Fibroblast of skin of back (primary cell): ENCODE measurements at regions not wholly inside any gene's neighbourhood (a gene's known extent, or its start where the extent isn't known, plus 50 kb on each side); places are given as distances from the start of the nearest gene placed in this dataset.
A peak's percentile ranks its signal among the peaks of the same experiment; 100 is the strongest.
"Not testable (repeated sequence)": the region's sequence is repeated elsewhere in the genome, so short reads cannot be mapped to it uniquely, and the experiment has no call there.

Experiments
- DNase-seq: peaks from one replicate; pipeline ENCODE4 v3.0.0-alpha.2; 2013

GRCh38 chr4:159006202-159006601, 96.7 kb upstream of the RAPGEF2 start:
- peak; percentile 43 for DNase-seq

- no peak for DNase-seq
These were observed 94.2 kb upstream of the RAPGEF2 start for GRCh38 chr4:159008671-159009070.

- no peak for DNase-seq
These were observed 93.4 kb upstream of the RAPGEF2 start for GRCh38 chr4:159009521-159009920.

DNA sequence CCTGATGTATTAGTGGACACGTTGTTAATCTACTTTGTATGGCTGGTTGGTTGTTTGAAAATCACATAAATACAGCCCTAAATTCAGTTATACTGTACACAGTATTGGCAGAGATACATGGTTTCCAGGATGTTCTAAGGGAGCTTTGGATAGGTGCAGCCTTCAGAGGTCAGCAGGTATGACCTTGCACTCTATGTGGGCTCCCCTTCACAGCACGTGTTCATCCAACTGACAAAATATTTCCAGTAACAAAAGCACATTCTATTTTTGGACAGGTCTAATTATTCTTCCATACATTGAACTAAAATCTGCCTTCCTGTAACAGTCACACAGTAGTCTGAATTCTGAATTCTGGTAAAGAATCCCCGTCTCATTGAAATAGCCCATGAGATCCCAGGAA, 92.8 kb upstream of the RAPGEF2 start:
- DNase-seq, result no peak

GRCh38 chr4:159010563-159011260, 92.2 kb upstream of the RAPGEF2 start:
- DNase-seq, result no peak

- DNase-seq, result peak; percentile 75
These were observed 90.5 kb upstream of the RAPGEF2 start for GRCh38 chr4:159012381-159012780.

GRCh38 chr4:159013692-159014091, 89.2 kb upstream of the RAPGEF2 start:
- no peak for DNase-seq

GRCh38 chr4:159014859-159015258, 88.0 kb upstream of the RAPGEF2 start:
- DNase-seq, result no peak

DNA sequence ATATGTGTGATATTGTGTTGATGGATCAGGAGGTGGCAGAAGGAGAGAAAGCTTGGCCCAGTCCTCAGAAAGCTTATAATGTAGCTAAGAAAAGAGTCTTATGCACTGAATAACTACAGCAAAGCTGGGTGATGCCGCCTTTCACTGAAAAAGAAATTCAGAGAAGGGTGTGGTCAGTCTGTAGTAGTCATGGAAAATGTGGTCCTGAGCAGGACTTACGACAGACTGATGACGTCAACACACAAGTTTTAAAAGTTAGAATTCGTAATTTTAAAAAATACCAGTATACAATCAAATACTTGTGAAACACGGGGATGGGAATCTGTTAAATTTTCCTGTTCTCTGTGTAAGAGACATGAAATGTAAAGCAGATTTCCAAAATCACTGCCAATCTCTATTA, 87.0 kb upstream of the RAPGEF2 start:
- DNase-seq, result no peak

- DNase-seq, result no peak
These were observed 86.3 kb upstream of the RAPGEF2 start for GRCh38 chr4:159016593-159017024.

- DNase-seq, result no peak
These were observed 85.4 kb upstream of the RAPGEF2 start for GRCh38 chr4:159017323-159018026.

DNA sequence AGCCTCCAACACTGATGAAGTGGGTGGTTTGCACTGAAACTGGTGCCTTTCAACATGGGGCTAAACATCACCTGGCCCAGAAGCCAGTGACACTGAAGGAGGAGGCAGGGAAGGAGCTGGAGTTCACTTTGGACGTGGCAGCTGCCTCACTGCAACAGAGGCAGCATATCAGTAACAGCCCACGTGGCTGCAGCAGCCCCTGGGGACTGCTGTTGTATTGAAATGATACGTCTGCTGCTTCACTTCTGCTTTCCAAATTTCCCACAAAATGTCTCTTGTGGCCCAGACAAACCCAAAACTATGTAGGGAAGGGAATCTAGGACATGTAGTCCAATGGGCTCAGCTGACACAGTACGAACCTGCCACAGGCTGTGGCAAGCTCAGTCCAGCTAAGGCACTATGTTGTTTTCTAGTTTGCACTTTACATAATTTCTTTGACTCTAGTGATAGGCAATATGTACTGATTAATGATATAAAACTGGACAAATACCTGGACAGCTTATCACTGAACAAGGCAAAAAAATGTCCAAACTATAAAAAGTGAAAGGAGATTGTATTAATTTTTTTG, 84.7 kb upstream of the RAPGEF2 start:
- DNase-seq, result no peak

GRCh38 chr4:159019356-159019755, 83.5 kb upstream of the RAPGEF2 start:
- DNase-seq, result no peak

- peak; percentile 42 for DNase-seq
These were observed 81.1 kb upstream of the RAPGEF2 start for GRCh38 chr4:159021597-159022385.

DNA sequence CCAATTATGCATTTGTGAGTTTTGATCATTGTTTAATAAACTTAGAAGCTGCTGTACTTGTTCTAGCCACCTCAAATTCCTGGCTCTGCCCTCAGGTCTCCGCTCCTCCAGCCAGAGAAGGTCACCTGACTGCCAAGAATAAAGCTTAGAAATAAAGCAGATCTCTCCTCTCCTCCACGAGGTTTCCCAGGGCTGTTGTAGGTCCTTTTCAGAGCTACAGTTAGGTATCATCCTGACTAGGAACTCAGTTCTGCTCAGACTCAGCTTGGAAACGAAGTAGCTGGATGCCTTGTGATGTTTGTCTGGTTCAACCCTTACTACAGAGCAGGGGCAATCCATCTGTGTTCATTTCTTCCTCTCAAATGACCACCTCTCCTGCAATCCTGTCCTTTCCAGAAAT, 79.1 kb upstream of the RAPGEF2 start:
- DNase-seq, result no peak

DNA sequence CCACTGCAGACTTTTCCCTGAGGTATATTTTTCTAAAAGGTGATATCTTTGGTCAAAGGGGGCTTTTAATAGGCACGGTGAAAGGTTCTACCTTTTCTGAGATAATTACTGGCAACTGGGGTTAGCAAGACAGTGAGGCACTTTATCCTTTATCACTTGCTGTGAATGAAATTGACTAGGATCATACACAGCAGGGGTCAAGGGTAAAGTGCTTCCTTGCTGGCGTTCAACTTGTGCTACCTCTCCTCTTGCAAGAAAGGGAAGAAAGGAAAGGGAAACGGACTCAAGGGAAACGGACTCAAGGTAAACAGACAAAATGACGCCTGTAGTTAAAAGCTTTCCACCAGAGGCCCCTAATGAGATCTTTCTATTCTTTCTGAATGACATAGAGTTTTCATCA, 78.6 kb upstream of the RAPGEF2 start:
- no peak for DNase-seq

GRCh38 chr4:159024828-159025227, 78.1 kb upstream of the RAPGEF2 start:
- no peak for DNase-seq

DNA sequence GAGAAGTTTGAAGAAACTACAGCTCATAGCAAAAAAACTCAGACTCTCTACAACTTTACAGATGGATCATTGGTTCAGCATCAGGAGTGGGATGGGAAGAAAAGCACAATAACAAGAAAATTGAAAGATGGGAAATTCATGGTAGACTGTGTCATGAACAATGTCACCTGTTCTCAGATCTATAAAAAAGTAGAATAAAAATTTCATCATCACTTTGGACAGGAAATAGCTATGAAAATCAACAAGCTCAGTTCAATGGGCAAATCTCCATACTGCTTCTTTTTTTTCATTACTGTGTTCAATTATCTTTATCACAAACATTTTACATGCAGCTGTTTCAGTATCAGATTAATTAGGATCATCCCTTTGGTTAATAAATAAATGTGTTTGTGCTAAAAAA, 76.5 kb upstream of the RAPGEF2 start:
- DNase-seq, result no peak

DNA sequence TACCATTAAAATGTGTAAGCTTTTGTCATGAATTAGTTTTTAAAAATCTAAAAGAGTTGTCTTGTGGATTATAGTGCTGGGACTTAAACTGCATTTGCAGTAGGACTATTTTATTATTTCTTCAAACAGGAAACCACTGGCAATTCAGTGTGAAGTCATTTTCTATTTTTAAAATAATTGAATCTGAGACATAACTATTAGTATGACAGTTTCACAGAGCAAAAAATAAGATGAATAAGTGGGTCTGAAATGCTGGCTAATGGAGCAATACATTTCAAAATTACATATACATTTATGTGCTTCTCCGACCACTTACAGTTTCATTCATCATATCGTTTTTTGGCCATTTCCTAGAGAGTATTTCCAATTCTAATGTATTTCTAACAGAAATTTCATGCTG, 75.3 kb upstream of the RAPGEF2 start:
- DNase-seq, result peak; percentile 77

- no peak for DNase-seq
These were observed 73.4 kb upstream of the RAPGEF2 start for GRCh38 chr4:159029481-159029880.

GRCh38 chr4:159030297-159030696, 72.6 kb upstream of the RAPGEF2 start:
- DNase-seq, result not testable (repeated sequence)

GRCh38 chr4:159035570-159035969, 67.3 kb upstream of the RAPGEF2 start:
- no peak for DNase-seq

DNA sequence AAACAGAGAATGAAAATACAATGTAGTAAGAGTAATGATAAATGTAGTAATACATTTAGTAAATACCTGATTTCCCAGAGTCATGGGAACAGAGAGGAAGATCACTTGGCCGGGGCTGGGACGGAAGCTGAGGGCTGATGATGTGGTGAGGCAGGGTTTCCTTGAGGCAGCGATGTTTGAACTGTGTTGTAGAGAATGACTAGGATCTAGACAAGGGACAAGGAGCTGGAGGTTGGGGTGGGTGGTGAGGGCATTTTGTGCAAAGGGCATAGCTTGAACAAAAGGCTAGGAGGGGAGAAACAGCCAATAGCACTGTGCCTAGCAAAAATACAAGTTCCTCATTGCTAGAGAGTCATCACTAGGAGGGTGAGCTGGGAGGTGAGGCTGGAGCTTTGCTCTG, 64.3 kb upstream of the RAPGEF2 start:
- no peak for DNase-seq
